Thyroid gland (tissue), 4 donors: ENCODE measurements at regions not wholly inside any gene's neighbourhood (a gene's known extent, or its start where the extent isn't known, plus 50 kb on each side); places are given as distances from the start of the nearest gene placed in this dataset.

ENCODE experiments used
- DNase-seq, 2 donors: peaks; one replicate each; pipeline ENCODE4 v3.0.0-alpha.2; 2019
- H3K27ac ChIP-seq, 3 donors: fragments of 200-600 bp; sonication (generic); 1 replicate in 2 of 3; 2 replicates in 1 of 3; pipeline ENCODE4 v1.5.1; 2016 to 2019; ENCODE audit warnings: mild to moderate bottlenecking in 1 of 3, moderate library complexity in 1 of 3
- H3K27me3 ChIP-seq: fragments of 200-600 bp; sonication (generic); one replicate; pipeline ENCODE4 v1.5.1; 2019
- H3K36me3 ChIP-seq, 2 donors: fragments of 200-600 bp; sonication (generic); one replicate each; pipeline ENCODE4 v1.5.1; 2016 to 2019
- H3K4me1 ChIP-seq, 2 donors: fragments of 200-600 bp; sonication (generic); one replicate each; pipeline ENCODE4 v1.5.1; 2017 to 2019
- H3K4me3 ChIP-seq, 3 donors: fragments of 200-600 bp; sonication (generic); replicated peaks in 1 of 3; 1 replicate in 2 of 3; 2 replicates in 1 of 3; pipeline ENCODE4 v1.5.1; 2016; ENCODE audit warnings: mild to moderate bottlenecking in 1 of 3
- H3K9me3 ChIP-seq: fragments of 200-600 bp; sonication (generic); one replicate; pipeline ENCODE4 v1.5.1; 2017
- CTCF ChIP-seq, 6 experiments: fragments of 200-600 bp in 3 of 6; fragments of 450-650 bp in 3 of 6; sonication (generic) in 3 of 6; IDR thresholded peaks; one replicate each; pipeline ENCODE4 v1.5.1; 2016 to 2019; ENCODE audit warnings: antibody characterized with exemption in 6 of 6, mild to moderate bottlenecking in 2 of 6, inconsistent platforms in 1 of 6, moderate library complexity in 1 of 6
- POLR2A ChIP-seq, 2 donors: fragments of 450-650 bp; IDR thresholded peaks; one replicate each; pipeline ENCODE4 v1.6.1; 2017; ENCODE audit warnings: antibody characterized with exemption in 2 of 2, mild to moderate bottlenecking in 2 of 2, moderate library complexity in 1 of 2
- WGBS, 2 donors: methylation state at CpG; one replicate each; pipeline ENCODE4 v1.1.5; 2017; 5-methylcytosine and 5-hydroxymethylcytosine counted together
- intact Hi-C: fragments of 100-400 bp; cut with DNase I; formaldehyde crosslinking; loops from one replicate; pipeline ENCODE4 v1.15.1; 2023

- Histone ChIP-seq H3K9me3 (no peaks in the 10 kb centered on the region), H3K4me1 (peaks cover 8 to 23% of the 10 kb centered on the region in 2 donors), H3K27me3 (no peaks in the 10 kb centered on the region), H3K4me3 (no peak overlapping the region), H3K36me3 (no peaks in the 10 kb centered on the region), H3K27ac (no peak overlapping the region)
- TF ChIP-seq POLR2A (IDR thresholded peaks at IDR 0.05) (no peak), CTCF (IDR thresholded peaks at IDR 0.05) (no peak)
- intact Hi-C loops = loop anchor here (5.0 kb wide), 1 partner anchor 431 kb away; the partner anchor contains the start of gene NUAK1
- DNase-seq = no peak
- 95 to 97% methylated on average over 8 of the region's 8 CpGs for WGBS, 2 donors
These were observed 376.0 kb downstream of the C12orf75 start for GRCh38 chr12:105706321-105706972.

- Histone ChIP-seq H3K27me3 (no peaks in the 10 kb centered on the region), H3K4me1 (peaks cover 8 to 23% of the 10 kb centered on the region in 2 donors), H3K27ac (no peak overlapping the region), H3K9me3 (no peaks in the 10 kb centered on the region), H3K4me3 (no peak overlapping the region), H3K36me3 (no peaks in the 10 kb centered on the region)
- intact Hi-C loops = loop anchor here (5.0 kb wide), 1 partner anchor 430 kb away; the partner anchor contains the start of gene NUAK1
- TF ChIP-seq POLR2A (IDR thresholded peaks at IDR 0.05) = no peak
- TF ChIP-seq CTCF (IDR thresholded peaks at IDR 0.05) = no peak
- 78 to 88% methylated on average over 3 of the region's 3 CpGs for WGBS, 2 donors
- no peak for DNase-seq
These were observed 376.5 kb downstream of the C12orf75 start for GRCh38 chr12:105706973-105707334.

- TF ChIP-seq POLR2A (IDR thresholded peaks at IDR 0.05) = no peak
- TF ChIP-seq CTCF (IDR thresholded peaks at IDR 0.05) = no peak
- Histone ChIP-seq H3K9me3 (no peaks in the 10 kb centered on the region), H3K27ac (no peak overlapping the region), H3K4me3 (no peak overlapping the region), H3K27me3 (no peaks in the 10 kb centered on the region), H3K36me3 (no peaks in the 10 kb centered on the region), H3K4me1 (no peaks in the 10 kb centered on the region)
- intact Hi-C loops = no loop called here
- 90 to 96% methylated on average over 4 of the region's 4 CpGs for WGBS, 2 donors
- DNase-seq = no peak
These were observed 383.3 kb downstream of the C12orf75 start for GRCh38 chr12:105713606-105714305.

GRCh38 chr12:105716621-105717020 lies 386.1 kb downstream of the C12orf75 start:
- Histone ChIP-seq H3K36me3 (no peaks in the 10 kb centered on the region), H3K9me3 (no peaks in the 10 kb centered on the region), H3K27me3 (no peaks in the 10 kb centered on the region), H3K4me3 (no peak overlapping the region), H3K27ac (no peak overlapping the region), H3K4me1 (no peaks in the 10 kb centered on the region)
- no peak for TF ChIP-seq POLR2A (IDR thresholded peaks at IDR 0.05)
- no peak for TF ChIP-seq CTCF (IDR thresholded peaks at IDR 0.05)
- intact Hi-C loops = no loop called here
- no peak for DNase-seq
- 75 to 79% methylated on average over 5 of the region's 5 CpGs for WGBS, 2 donors
